Right atrium auricular region (tissue), 2 donors: ENCODE measurements at regions not wholly inside any gene's neighbourhood (a gene's known extent, or its start where the extent isn't known, plus 50 kb on each side); places are given as distances from the start of the nearest gene placed in this dataset.

ENCODE experiments used
- DNase-seq: peaks from one replicate; pipeline ENCODE4 v3.0.0-alpha.2; 2019; ENCODE audit warnings: low spot score
- H3K27ac ChIP-seq, 2 donors: fragments of 200-600 bp; sonication (generic); 1 replicate in 1 of 2; 2 replicates in 1 of 2; pipeline ENCODE4 v1.5.1; 2016 to 2019
- H3K27me3 ChIP-seq, 2 donors: fragments of 200-600 bp; sonication (generic); one replicate each; pipeline versions ENCODE4 v1.5.1 to v1.6.0; 2017 to 2019
- H3K36me3 ChIP-seq: fragments of 200-600 bp; sonication (generic); one replicate; pipeline ENCODE4 v1.5.1; 2016
- H3K4me1 ChIP-seq, 2 donors: fragments of 200-600 bp; sonication (generic); one replicate each; pipeline versions ENCODE4 v1.5.1 to v1.6.0; 2017 to 2019
- H3K4me3 ChIP-seq, 2 donors: fragments of 200-600 bp; sonication (generic); 1 replicate in 1 of 2; 2 replicates in 1 of 2; pipeline ENCODE4 v1.5.1; 2017 to 2019; ENCODE audit warnings: mild to moderate bottlenecking in 1 of 2, moderate library complexity in 1 of 2
- H3K9me3 ChIP-seq, 2 donors: fragments of 200-600 bp; sonication (generic); one replicate each; pipeline ENCODE4 v1.5.1; 2019
- CTCF ChIP-seq, 2 donors: fragments of 200-600 bp; sonication (generic); IDR thresholded peaks; one replicate each; pipeline ENCODE4 v1.5.1; 2019; ENCODE audit warnings: antibody characterized with exemption in 2 of 2
- microRNA counts, 2 donors: library from miRNA; unstranded; fragments of <30 nt; microRNA quantifications; one replicate each; lab custom pipeline; 2016 to 2017
- microRNA-seq, 2 donors: library from miRNA; unstranded; fragments of <30 nt; microRNA quantifications; one replicate each; pipeline ENCODE4, GENCODE V29; 2016 to 2017; ENCODE audit warnings: borderline number of aligned reads in 2 of 2, borderline replicate concordance in 1 of 2

DNA sequence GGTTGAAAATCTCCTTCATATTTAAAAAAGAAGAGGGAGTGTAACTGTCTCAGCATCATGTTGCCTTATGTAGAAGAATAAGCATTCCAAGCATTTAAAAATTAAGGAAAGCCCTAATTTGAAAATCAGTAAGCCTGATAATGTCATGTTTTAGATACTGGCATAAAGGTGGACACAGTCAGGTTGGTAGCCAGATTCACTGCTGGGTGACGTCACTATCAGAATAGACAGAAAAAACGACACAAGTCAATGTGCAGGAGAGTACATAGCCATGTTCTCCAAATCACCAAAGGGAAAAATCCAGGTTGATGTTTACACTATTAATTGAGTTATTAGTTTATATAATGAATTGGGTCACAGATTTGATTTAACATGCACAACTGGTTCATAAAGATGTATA lies 50.8 kb upstream of the POU3F2 start:
- Histone ChIP-seq H3K4me3 (no peak overlapping the region), H3K27ac (no peak overlapping the region), H3K9me3 (no peaks in the 10 kb centered on the region), H3K27me3 (no peaks in the 10 kb centered on the region), H3K4me1 (no peaks in the 10 kb centered on the region), H3K36me3 (no peaks in the 10 kb centered on the region)
- no peak for DNase-seq
- TF ChIP-seq CTCF (IDR thresholded peaks at IDR 0.05) = no peak

MicroRNA genes in the stretch of these regions (microRNA counts, 767-probe panel; counts per million panel counts)
- microRNA hsa-miR-2113 (lab: Ali Mortazavi, UCI) = 0 to 31.0 counts per million in 2 donors

Small RNAs in the stretch of these regions (microRNA-seq; reads per million reads assigned to microRNA genes)
- 0 reads per million in 2 donors for gene MIR2113
